ENCODE measurements at regions not wholly inside any gene's neighbourhood (a gene's known extent, or its start where the extent isn't known, plus 50 kb on each side); places are given as distances from the start of the nearest gene placed in this dataset.

DNA sequence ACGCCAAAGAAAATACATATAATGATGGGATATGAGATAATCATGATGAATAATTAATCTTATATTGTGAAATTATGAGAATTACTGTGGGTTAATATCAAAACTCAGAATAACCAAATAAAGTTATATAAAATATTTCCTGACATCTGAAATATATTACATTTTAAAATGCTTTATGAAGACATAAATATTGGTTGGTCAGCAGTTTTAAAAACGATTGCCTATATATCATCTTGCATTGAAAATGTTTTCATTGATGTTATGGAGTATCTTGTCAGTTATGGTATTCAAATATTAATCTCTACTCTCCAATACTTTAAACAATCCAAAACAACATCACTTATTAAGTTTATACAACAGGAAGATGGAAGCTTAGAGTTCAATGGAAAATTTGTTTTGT, 228.1 kb upstream of the FERD3L start:
- TF ChIP-seq CTCF (IDR thresholded peaks at IDR 0.05; ENCODE audit: insufficient read depth, low read depth, low read length, missing control alignments), result no peak
- no peak for DNase-seq (ENCODE audit: low read depth)
- no peak overlapping the region for H3K4me3 ChIP-seq (ENCODE audit: low read length)

DNA sequence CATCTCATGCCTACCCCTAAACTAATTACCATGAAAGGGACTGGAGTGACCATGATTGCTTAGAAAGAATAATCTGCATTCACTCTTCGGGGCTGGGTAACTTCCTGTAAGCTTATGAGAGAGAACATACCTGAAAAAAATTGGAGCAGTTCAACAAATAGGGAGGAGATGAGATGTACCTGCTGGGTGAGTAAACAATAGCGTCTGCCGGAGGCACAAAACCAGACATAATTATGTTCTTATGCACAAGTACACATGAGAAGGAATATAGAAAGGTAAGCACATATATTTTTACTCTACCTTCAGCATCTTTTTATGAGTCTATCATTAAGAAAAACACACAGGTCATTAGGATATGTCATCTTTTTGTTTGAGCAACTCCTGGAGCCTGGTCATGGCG, 224.6 kb upstream of the FERD3L start:
- TF ChIP-seq CTCF (IDR thresholded peaks at IDR 0.05; ENCODE audit: insufficient read depth, low read depth, low read length, missing control alignments), result no peak

DNA sequence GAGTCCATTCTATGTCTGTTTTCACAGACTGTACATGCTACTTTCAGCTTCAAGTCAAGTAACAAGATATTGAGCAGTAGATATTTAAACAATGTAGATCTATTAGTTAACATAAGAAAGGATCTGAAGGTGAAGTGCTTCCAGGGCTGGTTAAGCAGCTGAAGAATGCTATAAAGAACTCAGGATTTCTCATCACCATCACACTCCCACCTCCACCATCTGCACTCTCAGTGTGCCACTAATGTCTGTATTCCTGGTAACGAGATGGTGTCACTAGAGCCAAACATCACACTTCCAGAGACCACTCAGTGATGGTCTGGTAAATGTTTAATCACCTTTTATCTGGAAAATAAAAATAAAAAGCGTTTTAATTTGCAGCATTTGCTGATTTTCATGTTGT, 224.0 kb upstream of the FERD3L start:
- no peak for DNase-seq (ENCODE audit: low read depth)
- no peak overlapping the region for H3K4me3 ChIP-seq (ENCODE audit: low read length)
- no peak for TF ChIP-seq CTCF (IDR thresholded peaks at IDR 0.05; ENCODE audit: insufficient read depth, low read depth, low read length, missing control alignments)

More for the DNA sequence above, 224.6 kb upstream of the FERD3L start:
- H3K4me3 ChIP-seq (ENCODE audit: low read length), result no peak overlapping the region
- peak; percentile 6 for DNase-seq (ENCODE audit: low read depth)

DNA sequence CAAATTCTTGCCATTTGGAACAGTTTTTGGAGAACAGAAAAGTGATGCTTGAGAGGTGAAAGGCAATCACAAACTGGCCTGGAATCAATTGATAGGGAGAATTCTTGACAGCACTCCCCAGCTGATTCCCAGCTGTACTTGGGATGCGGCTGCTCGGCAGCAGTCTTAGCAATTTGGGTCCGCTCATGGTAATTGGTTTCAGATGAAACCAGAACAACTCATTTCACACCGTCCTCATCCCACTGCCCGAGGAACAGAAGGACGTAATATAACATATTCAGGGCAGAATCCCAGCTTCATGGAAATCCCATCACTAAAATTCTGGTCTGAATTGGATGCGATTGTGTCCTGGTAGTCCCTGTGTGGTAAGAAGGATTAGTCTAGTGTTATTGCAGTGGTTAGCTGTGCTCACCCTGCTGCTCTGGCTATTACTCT, 223.3 kb upstream of the FERD3L start:
- no peak for TF ChIP-seq CTCF (IDR thresholded peaks at IDR 0.05; ENCODE audit: insufficient read depth, low read depth, low read length, missing control alignments)
- no peak overlapping the region for H3K4me3 ChIP-seq (ENCODE audit: low read length)
- no peak for DNase-seq (ENCODE audit: low read depth)

DNA sequence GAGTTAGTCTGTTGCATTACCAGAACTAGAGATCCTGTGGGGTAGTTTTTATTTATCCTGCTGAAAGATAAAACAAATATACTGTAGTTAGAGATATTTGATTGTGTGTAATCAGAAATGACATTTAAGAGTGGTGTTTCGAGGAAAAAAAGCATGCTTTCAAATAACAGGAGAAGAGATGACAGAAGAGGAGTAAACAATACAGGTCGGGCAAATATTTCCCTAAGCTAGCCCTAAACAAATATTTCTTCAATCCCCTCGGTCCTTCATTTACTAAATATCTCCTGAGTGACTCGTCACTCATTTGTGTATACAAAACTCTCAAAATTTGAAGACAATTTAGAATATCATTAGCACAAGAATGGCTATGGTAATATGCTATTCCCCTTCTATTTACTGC, 219.7 kb upstream of the FERD3L start:
- no peak overlapping the region for H3K4me3 ChIP-seq (ENCODE audit: low read length)
- TF ChIP-seq CTCF (IDR thresholded peaks at IDR 0.05; ENCODE audit: insufficient read depth, low read depth, low read length, missing control alignments), result no peak
- DNase-seq (ENCODE audit: low read depth), result no peak

GRCh38 chr7:19362099-19362498, 216.9 kb upstream of the FERD3L start:
- no peak for TF ChIP-seq CTCF (IDR thresholded peaks at IDR 0.05; ENCODE audit: insufficient read depth, low read depth, low read length, missing control alignments)
- no peak overlapping the region for H3K4me3 ChIP-seq (ENCODE audit: low read length)
- DNase-seq (ENCODE audit: low read depth), result peak; percentile 82

DNA sequence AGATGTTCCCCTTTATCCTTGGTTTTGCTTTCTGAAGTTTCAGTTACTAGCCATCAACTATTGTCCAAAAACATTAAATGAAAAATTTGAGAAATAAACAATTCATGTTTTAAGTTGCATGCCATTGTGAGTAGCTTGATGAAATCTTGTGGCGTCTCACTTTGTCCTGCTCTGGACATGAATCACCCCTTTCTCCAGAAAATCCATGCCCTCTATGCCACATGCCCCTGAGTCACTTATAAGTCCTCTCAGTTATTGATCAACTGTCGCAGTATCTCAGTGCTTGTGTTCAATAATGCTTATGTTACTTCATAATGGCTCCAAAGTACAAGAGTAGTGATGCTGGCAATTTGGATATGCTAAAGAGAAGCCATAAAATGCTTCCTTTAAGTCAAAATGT, 208.0 kb upstream of the FERD3L start:
- H3K4me3 ChIP-seq (ENCODE audit: low read length), result no peak overlapping the region
- no peak for DNase-seq (ENCODE audit: low read depth)
- no peak for TF ChIP-seq CTCF (IDR thresholded peaks at IDR 0.05; ENCODE audit: insufficient read depth, low read depth, low read length, missing control alignments)

Data from epithelial cell of esophagus (primary cell).